ENCODE measurements at regions not wholly inside any gene's neighbourhood (a gene's known extent, or its start where the extent isn't known, plus 50 kb on each side); places are given as distances from the start of the nearest gene placed in this dataset.

GRCh38 chr3:152968388-152969024, 133.6 kb downstream of the P2RY1 start:
- peaks cover 9% of the 10 kb centered on the region; the same call in 1 of the 3 replicates for H3K4me1 Mint-ChIP-seq
- Histone ChIP-seq H3K79me2 (replicated peaks; ENCODE audit: insufficient read depth) (no peaks in the 10 kb centered on the region), H3K27ac (ENCODE audit: low read depth) (no peak overlapping the region), H3K27me3 (ENCODE audit: insufficient read depth) (no peaks in the 10 kb centered on the region), H3K9me2 (ENCODE audit: insufficient read depth) (no peaks in the 10 kb centered on the region), H4K20me1 (replicated peaks; ENCODE audit: insufficient read depth) (no peaks in the 10 kb centered on the region), H2AFZ (no peak overlapping the region), H3K36me3 (ENCODE audit: insufficient read depth) (no peaks in the 10 kb centered on the region), H3K4me3 (no peak overlapping the region), H3K4me2 (no peak overlapping the region), H3F3A (replicated peaks; ENCODE audit: low read depth) (no peaks in the 10 kb centered on the region), H3K4me1 (ENCODE audit: insufficient read depth) (peaks cover 11% of the 10 kb centered on the region; the same call in 1 of the 2 replicates)
- DNase-seq (ENCODE audit: low spot score) = no peak
- H3K27me3 Mint-ChIP-seq (ENCODE audit: insufficient read depth, low read depth, poor library complexity) = no peaks in the 10 kb centered on the region
- H3K4me3 Mint-ChIP-seq = no peak overlapping the region
- no peak for TF ChIP-seq JUNB (IDR thresholded peaks at IDR 0.05; ENCODE audit: unreplicated experiment)
- no peak for TF ChIP-seq ZNF462 (CRISPR knock-in tag; IDR thresholded peaks at IDR 0.05)
- TF ChIP-seq NANOG (IDR thresholded peaks at IDR 0.05; ENCODE audit: borderline replicate concordance) = no peak
- H3K36me3 Mint-ChIP-seq (ENCODE audit: low read depth) = peaks cover 10% of the 10 kb centered on the region
- H3K9me3 Mint-ChIP-seq = peaks cover 19% of the 10 kb centered on the region
- H3K27ac Mint-ChIP-seq = no peak overlapping the region
- no peak for ATAC-seq

GRCh38 chr3:152969557-152970300, 134.8 kb downstream of the P2RY1 start:
- Mint-ChIP-seq H3K4me1 (peaks cover 9% of the 10 kb centered on the region; the same call in 1 of the 3 replicates), H3K36me3 (ENCODE audit: low read depth) (peaks cover 6% of the 10 kb centered on the region; the same call in 2 of the 3 replicates), H3K4me3 (no peak overlapping the region), H3K27me3 (ENCODE audit: insufficient read depth, low read depth, poor library complexity) (no peaks in the 10 kb centered on the region), H3K27ac (no peak overlapping the region; the same call in 1 of the 2 replicates), H3K9me3 (peaks cover 14% of the 10 kb centered on the region)
- no peaks in the 10 kb centered on the region for H4K20me1 ChIP-seq (replicated peaks; ENCODE audit: insufficient read depth)
- H3K4me3 ChIP-seq = no peak overlapping the region
- H3F3A ChIP-seq (replicated peaks; ENCODE audit: low read depth) = no peaks in the 10 kb centered on the region
- ATAC-seq (peak; percentile 57), DNase-seq (ENCODE audit: low spot score) (peak; percentile 20)
- no peaks in the 10 kb centered on the region for H3K27me3 ChIP-seq (ENCODE audit: insufficient read depth)
- H3K4me1 ChIP-seq (ENCODE audit: insufficient read depth) = peaks cover 11% of the 10 kb centered on the region; the same call in 1 of the 2 replicates
- H3K27ac ChIP-seq (ENCODE audit: low read depth) = peak overlapping the region; percentile 9; the same call in 1 of the 2 replicates
- no peaks in the 10 kb centered on the region for H3K79me2 ChIP-seq (replicated peaks; ENCODE audit: insufficient read depth)
- no peak overlapping the region; the same call in 1 of the 2 replicates for H2AFZ ChIP-seq
- H3K36me3 ChIP-seq (ENCODE audit: insufficient read depth) = no peaks in the 10 kb centered on the region
- no peaks in the 10 kb centered on the region for H3K9me2 ChIP-seq (ENCODE audit: insufficient read depth)
- H3K4me2 ChIP-seq = no peak overlapping the region
- TF ChIP-seq ZNF114 (CRISPR knock-in tag; IDR thresholded peaks at IDR 0.05) (no peak), CREB1 (CRISPR knock-in tag; IDR thresholded peaks at IDR 0.05; ENCODE audit: low read depth) (no peak), REST (IDR thresholded peaks at IDR 0.05; ENCODE audit: unreplicated experiment) (no peak), EZH2phosphoT487 (IDR thresholded peaks at IDR 0.05; ENCODE audit: unreplicated experiment) (no peak)

All from GM23338 (cell line).